HAP-1 (cell line): ENCODE measurements at regions not wholly inside any gene's neighbourhood (a gene's known extent, or its start where the extent isn't known, plus 50 kb on each side); places are given as distances from the start of the nearest gene placed in this dataset.
"Not testable (repeated sequence)": the region's sequence is repeated elsewhere in the genome, so short reads cannot be mapped to it uniquely, and the experiment has no call there.

ENCODE experiments used
- DNase-seq, 2 experiments: peaks; one replicate each; pipeline ENCODE4 v3.0.0-alpha.2; 2016 to 2020; ENCODE audit warnings: low spot score in 2 of 2
- H3K27me3 ChIP-seq: fragments of 250-450 bp; sonication (Bioruptor Pico); 2 replicates; pipeline ENCODE4 v1.5.1; 2020; ENCODE audit warnings: low read depth, mild to moderate bottlenecking, moderate library complexity
- H3K36me3 ChIP-seq: fragments of 250-450 bp; sonication (Bioruptor Pico); replicated peaks from 2 replicates; pipeline ENCODE4 v1.5.1; 2020; ENCODE audit warnings: mild to moderate bottlenecking
- H3K4me1 ChIP-seq: fragments of 250-450 bp; sonication (Bioruptor Pico); 2 replicates; pipeline ENCODE4 v1.5.1; 2020; ENCODE audit warnings: mild to moderate bottlenecking
- H3K4me3 ChIP-seq: fragments of 250-450 bp; sonication (Bioruptor Pico); 2 replicates; pipeline ENCODE4 v1.5.1; 2020; ENCODE audit warnings: mild to moderate bottlenecking, moderate library complexity
- H3K9me3 ChIP-seq: fragments of 250-450 bp; sonication (Bioruptor Pico); 2 replicates; pipeline ENCODE4 v1.5.1; 2020; ENCODE audit warnings: mild to moderate bottlenecking, moderate library complexity
- in situ Hi-C: fragments of 300-500 bp; cut with MboI; formaldehyde crosslinking; loops from 3 replicates; pipeline ENCODE4 v1.14.3; 2020; ENCODE audit warnings: low sequenced_read_pairs, inconsistent platforms, mixed read lengths

DNA sequence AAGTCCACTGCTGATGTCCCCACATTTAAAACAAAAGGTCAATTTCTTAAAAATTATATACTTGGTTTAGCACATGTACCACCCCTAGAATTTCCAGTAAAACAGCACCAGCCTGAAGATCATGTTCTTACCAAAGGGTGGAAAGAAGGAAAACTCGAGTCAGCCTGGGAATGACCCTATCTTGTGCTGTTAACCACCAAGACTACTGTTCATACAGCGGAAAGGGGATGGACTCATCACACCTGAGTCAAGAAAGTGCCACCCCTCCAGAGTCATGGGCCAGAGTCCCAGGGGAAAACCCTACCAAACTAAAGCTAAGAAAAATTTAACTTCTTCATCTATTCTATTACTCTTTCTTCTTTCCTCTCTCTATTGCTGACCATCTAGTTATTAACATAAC lies 113.6 kb upstream of the PPM1J start:
- in situ Hi-C loops: no loop called here
- DNase-seq: no peak
- no peaks in the 10 kb centered on the region for H3K4me1 ChIP-seq

DNA sequence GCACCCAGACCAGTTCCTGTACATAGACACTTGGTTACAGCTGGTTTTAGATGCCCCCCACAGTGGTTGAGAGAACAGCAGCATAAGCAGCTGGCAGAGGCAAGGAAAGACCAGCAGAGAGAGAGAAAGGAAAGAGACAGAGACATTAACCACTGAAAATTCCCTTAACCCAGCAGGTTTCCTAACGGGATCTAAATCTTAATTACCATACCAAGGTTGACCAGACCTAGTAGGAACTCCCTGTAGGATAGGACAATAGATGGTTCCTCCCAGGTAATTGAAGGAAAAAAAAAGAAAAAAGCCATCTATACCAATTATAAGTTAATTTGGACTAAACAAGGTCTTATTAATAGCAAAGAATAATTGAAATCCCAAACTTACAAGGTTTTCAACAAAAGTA lies 112.3 kb upstream of the PPM1J start:
- H3K27me3 ChIP-seq, H3K36me3 ChIP-seq, H3K9me3 ChIP-seq, H3K4me1 ChIP-seq, in situ Hi-C loops, H3K4me3 ChIP-seq, DNase-seq: not testable (repeated sequence)

More for the DNA sequence above, 113.6 kb upstream of the PPM1J start:
- Histone ChIP-seq H3K4me3 (no peak overlapping the region), H3K9me3 (no peaks in the 10 kb centered on the region), H3K27me3 (no peaks in the 10 kb centered on the region), H3K36me3 (no peaks in the 10 kb centered on the region)

DNA sequence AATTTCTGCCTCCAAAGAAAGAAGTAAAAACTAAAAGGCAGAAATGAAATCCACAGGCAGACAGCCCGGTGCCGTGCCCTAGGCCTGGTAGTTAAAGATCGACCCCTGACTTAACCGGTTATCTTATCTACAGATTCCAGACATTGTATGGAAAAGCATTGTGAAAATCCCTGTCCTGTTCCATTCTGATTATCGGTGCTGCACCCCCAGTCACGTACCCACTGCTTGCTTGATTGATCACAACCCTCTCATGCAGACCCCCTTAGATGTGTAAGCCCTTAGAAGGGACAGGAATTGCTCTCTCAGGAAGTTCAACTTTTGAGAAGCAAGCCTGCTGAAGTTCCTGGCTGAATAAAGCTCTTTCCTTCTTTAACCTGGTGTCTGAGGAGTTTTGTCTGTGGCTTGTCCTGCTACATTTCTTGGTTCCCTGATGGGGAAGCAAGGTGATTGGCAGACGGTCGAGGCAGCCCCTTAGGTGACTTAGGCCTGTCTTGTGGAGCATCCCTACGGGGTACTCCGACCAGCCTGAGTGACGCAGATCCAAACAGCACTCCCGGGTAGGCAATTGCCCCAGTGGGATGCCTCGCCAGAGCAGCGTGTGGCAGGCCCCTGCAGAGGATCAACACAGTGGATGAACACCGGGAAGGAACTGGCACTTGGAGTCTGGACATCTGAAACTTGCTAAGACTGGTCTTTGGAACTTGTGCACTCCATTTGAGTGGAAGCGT lies 111.2 kb upstream of the PPM1J start:
- DNase-seq: no peak
- H3K27me3 ChIP-seq: no peaks in the 10 kb centered on the region
- H3K36me3 ChIP-seq: no peaks in the 10 kb centered on the region
- H3K4me1 ChIP-seq: peaks cover 10% of the 10 kb centered on the region
- no peak overlapping the region for H3K4me3 ChIP-seq
- in situ Hi-C loops: no loop called here
- no peaks in the 10 kb centered on the region for H3K9me3 ChIP-seq

DNA sequence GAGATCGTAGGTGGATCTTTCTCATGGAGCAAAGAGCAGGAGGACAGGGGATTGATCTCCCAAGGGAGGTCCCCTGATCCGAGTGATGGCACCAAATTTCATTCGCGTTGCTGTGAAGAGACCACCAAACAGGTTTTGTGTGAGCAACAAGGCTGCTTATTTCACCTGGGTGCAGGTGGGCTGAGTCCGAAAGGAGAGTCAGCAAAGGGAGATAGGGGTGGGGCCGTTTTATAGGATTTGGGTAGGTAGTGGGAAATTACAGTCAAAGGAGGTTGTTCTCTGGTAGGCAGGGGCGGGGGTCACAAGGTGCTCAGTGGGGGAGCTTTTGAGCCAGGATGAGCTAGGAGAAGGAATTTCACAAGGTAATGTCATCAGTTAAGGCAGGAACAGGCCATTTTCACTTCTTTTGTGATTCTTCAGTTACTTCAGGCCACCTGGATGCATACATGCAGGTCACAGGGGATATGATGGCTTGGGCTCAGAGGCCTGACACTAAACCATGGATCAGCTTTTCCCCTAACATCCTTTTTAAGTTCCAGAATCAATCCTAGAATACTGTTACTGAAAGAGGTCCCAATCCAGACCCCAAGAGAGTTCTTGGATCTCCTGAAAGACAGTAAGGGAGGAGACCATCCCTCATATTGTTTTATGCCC lies 110.6 kb upstream of the PPM1J start:
- DNase-seq, H3K9me3 ChIP-seq, H3K36me3 ChIP-seq, in situ Hi-C loops, H3K27me3 ChIP-seq, H3K4me3 ChIP-seq: not testable (repeated sequence)
- peaks cover 15% of the 10 kb centered on the region for H3K4me1 ChIP-seq

DNA sequence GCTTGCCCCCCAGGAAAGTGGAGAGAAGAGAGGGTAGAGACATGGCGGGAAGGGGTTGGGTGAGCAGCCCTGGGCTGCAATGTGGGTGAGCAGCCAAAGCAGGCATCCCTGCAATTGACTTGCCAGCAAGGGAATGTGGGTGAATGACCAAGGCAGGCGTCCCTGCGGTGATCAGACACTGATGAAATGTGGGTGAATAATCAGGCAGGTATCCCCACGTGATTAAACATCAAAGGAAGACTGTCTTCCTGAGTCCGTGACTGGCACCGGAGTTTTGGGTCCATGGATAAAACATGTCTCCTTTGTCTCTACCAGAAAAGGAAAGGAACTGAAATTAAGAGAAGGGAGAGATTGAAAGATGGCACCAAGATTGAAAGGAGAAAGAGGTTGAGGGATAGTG lies 109.9 kb upstream of the PPM1J start:
- H3K36me3 ChIP-seq, DNase-seq, in situ Hi-C loops, H3K4me3 ChIP-seq, H3K9me3 ChIP-seq, H3K27me3 ChIP-seq: not testable (repeated sequence)
- peaks cover 15% of the 10 kb centered on the region for H3K4me1 ChIP-seq

DNA sequence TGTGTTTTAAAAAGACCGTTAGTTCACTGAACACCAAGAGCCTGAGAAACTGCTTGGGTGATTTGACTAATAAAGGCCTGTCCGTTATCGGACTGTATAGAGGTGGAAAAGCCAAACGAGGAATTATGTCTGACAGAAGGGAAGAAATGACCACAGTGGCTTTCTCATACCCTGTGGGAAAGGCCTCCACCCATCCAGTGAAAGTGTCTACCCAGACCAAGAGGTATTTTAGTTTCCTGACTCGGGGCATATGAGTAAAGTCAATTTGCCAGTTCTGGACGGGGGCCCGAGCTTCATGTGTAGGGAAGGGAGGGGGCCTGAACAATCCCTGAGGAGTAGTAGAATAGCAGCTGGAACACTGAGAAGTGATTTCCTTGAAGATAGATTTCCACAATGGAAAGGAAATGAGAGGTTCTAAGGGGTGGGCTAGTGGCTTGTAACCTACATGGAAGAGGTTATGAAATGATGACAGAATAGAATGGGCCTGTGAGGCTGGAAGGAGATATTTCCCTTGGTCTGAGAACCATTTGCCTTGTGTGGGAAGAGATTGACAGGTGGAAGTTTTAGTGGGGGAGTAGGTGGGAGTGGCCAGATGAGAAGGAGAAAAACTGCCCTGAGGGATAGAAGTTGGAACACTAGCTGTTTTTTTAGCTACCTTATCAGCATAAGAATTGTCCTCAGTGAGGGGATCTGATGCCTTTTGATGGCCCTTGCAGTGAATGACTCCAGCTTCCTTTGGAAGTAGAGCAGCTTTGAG lies 106.4 kb upstream of the PPM1J start:
- H3K27me3 ChIP-seq, in situ Hi-C loops, H3K9me3 ChIP-seq, H3K4me3 ChIP-seq, H3K36me3 ChIP-seq: not testable (repeated sequence)
- peak; percentile 78 to 87 for DNase-seq
- H3K4me1 ChIP-seq: peaks cover 31% of the 10 kb centered on the region

DNA sequence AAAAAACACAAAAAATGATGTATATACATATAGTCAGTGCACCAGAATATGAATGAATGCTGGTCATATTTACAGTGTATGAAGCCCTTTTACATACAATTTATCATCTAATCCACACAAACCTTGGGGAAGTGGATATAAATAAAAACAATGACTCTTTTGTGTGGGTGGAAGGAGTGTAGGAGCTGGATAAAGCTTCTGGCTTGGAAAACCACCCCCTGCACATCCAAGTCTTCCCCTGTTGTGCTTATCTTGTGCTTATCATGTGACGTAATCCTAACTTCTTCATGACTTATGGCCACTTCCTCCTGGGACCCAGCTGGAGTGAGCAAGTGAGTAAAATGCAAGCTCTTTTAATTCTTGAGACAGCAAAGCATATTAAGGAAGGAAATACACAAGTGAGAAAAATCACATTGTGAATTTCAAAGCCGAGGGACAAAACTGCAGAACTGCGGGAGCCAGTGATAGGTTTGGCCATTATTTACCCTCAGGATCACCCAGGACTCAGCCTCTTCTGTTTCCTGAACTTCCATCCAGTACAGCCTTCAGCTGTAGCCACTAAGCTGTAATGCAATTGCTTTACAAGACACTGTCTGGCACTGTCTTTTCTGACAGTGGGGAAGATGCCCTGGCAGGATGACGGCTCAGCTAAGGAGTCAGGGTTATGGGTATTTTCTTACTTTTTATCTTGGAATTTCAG lies 104.0 kb upstream of the PPM1J start:
- peaks cover 31% of the 10 kb centered on the region for H3K4me1 ChIP-seq
- in situ Hi-C loops: no loop called here
- peak; percentile 18 to 28 for DNase-seq
- H3K27me3 ChIP-seq: no peaks in the 10 kb centered on the region
- no peaks in the 10 kb centered on the region for H3K36me3 ChIP-seq
- H3K4me3 ChIP-seq: no peak overlapping the region
- no peaks in the 10 kb centered on the region for H3K9me3 ChIP-seq

DNA sequence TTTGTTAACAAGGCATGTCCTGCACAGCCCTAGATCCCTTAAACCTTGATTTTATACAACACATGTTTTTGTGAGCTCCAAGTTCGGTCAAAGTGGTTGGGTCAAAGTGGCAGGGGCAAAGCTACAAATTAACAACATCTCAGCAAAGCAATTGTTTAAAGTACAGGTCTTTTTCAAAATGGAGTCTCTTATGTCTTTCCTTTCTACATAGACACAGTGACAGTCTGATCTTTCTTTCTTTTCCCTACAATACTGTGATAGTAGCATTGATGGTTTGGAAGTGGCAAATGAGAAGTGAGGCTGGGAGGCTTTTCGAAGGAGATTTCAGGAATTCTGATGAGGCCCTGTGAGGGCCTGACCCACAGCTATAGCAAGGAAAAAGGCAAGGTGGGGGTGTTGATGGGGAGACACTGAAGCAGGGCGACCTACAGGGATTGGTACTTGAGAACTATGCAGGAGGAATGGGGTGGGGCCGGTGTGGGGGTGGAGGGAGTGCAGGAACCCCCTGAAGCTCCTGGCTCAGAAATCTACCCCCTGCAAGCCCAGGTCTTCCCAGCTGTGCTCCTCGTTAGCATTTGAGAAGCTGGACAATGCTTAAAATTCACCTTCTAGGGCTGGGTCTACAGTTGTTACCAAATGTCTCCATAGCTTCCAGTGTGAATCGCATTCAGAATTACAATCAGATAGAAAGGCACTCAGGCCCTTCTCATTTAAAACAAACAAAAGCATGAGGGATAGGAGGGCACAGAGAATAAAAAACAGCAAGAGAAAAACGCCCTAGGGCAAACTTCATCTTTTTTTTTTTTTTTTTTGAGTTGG lies 102.6 kb upstream of the PPM1J start:
- Histone ChIP-seq H3K27me3 (no peaks in the 10 kb centered on the region), H3K36me3 (no peaks in the 10 kb centered on the region), H3K4me3 (no peak overlapping the region), H3K9me3 (no peaks in the 10 kb centered on the region), H3K4me1 (peaks cover 36% of the 10 kb centered on the region)
- in situ Hi-C loops: no loop called here
- DNase-seq: peak; percentile 67 to 89

DNA sequence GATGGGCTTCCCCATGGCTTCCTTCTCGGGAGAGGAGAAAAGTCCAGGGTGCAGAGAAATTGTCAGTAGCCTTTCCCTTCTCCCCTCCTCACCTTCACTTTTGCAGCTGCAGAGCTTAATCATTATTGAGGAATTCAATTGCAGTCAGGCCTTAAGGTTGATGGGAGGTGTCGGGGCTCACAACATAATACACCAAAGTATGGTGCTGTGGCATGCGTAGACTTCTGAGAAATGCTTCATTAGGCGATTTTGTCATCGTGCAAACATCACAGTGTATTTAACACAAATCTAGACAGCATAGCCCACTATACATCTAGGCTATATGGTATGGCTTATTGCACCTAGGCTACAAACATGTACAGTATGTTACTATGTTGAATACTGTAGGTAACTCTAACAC lies 100.2 kb upstream of the PPM1J start:
- H3K4me1 ChIP-seq: peaks cover 21% of the 10 kb centered on the region
- in situ Hi-C loops: no loop called here

DNA sequence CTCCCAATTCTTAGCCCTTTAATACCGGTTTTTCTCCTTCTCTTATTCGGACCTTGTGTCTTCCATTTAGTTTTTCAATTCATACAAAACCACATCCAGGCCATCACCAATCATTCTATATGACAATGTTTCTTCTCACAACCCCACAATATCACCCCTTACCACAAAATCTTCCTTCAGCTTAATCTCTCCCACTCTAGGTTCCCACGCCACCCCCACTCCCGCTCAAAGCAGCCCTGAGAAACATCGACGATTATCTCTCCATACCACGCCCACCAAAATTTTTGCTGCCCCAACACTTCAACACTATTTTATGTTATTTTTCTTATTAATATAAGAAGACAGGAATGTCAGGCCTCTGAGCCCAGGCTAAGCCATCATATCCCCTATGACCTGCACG lies 99.5 kb upstream of the PPM1J start:
- in situ Hi-C loops, H3K36me3 ChIP-seq, DNase-seq: not testable (repeated sequence)

More for the DNA sequence above, 100.2 kb upstream of the PPM1J start:
- Histone ChIP-seq H3K9me3 (no peaks in the 10 kb centered on the region), H3K36me3 (no peaks in the 10 kb centered on the region), H3K27me3 (no peaks in the 10 kb centered on the region), H3K4me3 (no peak overlapping the region)
- no peak for DNase-seq

DNA sequence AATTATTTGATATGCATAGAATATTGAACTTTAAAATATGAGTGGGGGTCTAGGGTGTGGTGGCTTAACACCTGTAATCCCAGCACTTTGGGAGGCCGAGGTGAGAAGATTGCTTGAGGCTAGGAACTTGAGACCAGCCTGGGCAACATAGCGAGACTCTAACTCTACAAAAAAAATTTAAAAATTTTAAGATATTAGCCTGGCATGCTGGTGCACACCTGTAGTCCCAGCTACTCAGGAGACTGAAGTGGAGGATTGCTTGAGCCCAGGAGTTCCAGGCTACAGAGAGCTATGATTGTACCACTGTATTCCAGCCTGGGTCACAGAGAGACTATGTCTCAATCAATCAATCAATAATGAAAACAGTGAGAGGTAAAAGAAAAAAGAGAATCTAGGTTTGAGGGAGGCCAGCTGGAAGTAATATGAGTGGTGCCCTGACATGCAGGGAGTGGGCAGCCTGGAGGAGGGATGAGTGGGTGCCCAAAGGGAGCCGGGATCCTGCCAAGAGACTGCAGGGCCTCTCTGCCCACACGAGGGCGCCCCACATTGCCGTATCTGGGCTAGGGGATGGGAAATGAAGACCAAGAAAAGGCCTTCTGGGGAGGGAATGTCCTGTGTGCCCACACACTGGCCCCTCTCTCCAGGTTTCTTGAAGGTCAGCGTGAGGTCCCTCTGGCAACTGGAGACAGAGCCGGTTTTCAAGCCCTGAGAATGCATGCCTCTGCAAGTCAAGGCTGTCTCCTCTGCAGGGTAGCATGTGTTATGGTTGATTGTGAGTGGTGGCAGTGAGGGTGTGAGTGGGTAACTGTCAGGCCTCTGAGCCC lies 93.9 kb upstream of the PPM1J start:
- H3K9me3 ChIP-seq: no peaks in the 10 kb centered on the region
- H3K4me1 ChIP-seq: peaks cover 5% of the 10 kb centered on the region; the same call in 1 of the 2 replicates
- H3K4me3 ChIP-seq: no peak overlapping the region
- peaks cover 16% of the 10 kb centered on the region for H3K27me3 ChIP-seq
- in situ Hi-C loops: loop anchor here (5.0 to 10.0 kb wide), 2 partner anchors 92 to 236 kb away; partner anchors contain the start of gene PPM1J
- no peaks in the 10 kb centered on the region for H3K36me3 ChIP-seq
- DNase-seq: peak; percentile 67 to 91

More for the DNA sequence above, 99.5 kb upstream of the PPM1J start:
- peaks cover 21% of the 10 kb centered on the region for H3K4me1 ChIP-seq
- not testable (repeated sequence) for H3K4me3 ChIP-seq, H3K9me3 ChIP-seq, H3K27me3 ChIP-seq

DNA sequence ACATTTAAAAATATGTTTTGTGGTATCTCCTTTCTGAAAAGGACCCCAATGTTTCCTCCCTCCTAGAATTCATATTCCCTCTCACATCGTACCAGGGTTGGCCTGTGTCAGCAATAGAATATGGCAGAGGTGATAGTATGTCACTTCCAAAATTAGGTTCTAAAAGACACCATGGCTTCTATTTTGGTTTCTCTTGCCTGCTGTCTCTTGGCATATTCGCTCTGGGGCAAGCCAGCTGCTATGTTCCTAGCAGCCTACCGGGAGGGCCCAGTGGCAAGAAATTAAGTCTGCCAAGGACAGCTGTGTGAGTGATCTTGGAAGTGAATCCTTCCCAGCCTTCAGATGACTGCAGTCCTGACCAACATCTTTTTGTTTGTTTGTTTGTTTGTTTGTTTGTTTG lies 92.9 kb upstream of the PPM1J start:
- in situ Hi-C loops: loop anchor here (5.0 to 10.0 kb wide), 2 partner anchors 91 to 237 kb away; partner anchors contain the start of gene PPM1J
- H3K4me1 ChIP-seq: no peaks in the 10 kb centered on the region
- DNase-seq: no peak
- no peaks in the 10 kb centered on the region for H3K9me3 ChIP-seq
- no peak overlapping the region for H3K4me3 ChIP-seq
- no peaks in the 10 kb centered on the region for H3K36me3 ChIP-seq
- peaks cover 16% of the 10 kb centered on the region for H3K27me3 ChIP-seq
